ENCODE measurements at regions not wholly inside any gene's neighbourhood (a gene's known extent, or its start where the extent isn't known, plus 50 kb on each side); places are given as distances from the start of the nearest gene placed in this dataset.

- no peak for DNase-seq (ENCODE audit: low read depth, low spot score)
Observed at GRCh38 chr2:15731213-15731888, 139.7 kb downstream of the DDX1 start.

GRCh38 chr2:15731889-15732271 lies 140.2 kb downstream of the DDX1 start:
- no peak overlapping the region for H3K27ac ChIP-seq
- no peak for DNase-seq (ENCODE audit: low read depth, low spot score)

More at GRCh38 chr2:15731213-15731888, 139.7 kb downstream of the DDX1 start:
- no peak overlapping the region for H3K27ac ChIP-seq

GRCh38 chr2:15732341-15733077 lies 140.8 kb downstream of the DDX1 start:
- DNase-seq (ENCODE audit: low read depth, low spot score): no peak

GRCh38 chr2:15733867-15734673 lies 142.4 kb downstream of the DDX1 start:
- H3K27ac ChIP-seq: no peak overlapping the region
- DNase-seq (ENCODE audit: low read depth, low spot score): no peak

More at GRCh38 chr2:15732341-15733077, 140.8 kb downstream of the DDX1 start:
- no peak overlapping the region for H3K27ac ChIP-seq

- H3K27ac ChIP-seq: no peak overlapping the region
- no peak for DNase-seq (ENCODE audit: low read depth, low spot score)
Observed at GRCh38 chr2:15734674-15735483, 143.2 kb downstream of the DDX1 start.

- DNase-seq (ENCODE audit: low read depth, low spot score): no peak
- no peak overlapping the region for H3K27ac ChIP-seq
Observed at GRCh38 chr2:15735484-15736326, 144.0 kb downstream of the DDX1 start.

GRCh38 chr2:15736396-15737180 lies 144.9 kb downstream of the DDX1 start:
- no peak overlapping the region for H3K27ac ChIP-seq
- DNase-seq (ENCODE audit: low read depth, low spot score): no peak

GRCh38 chr2:15737314-15738224 lies 145.9 kb downstream of the DDX1 start:
- DNase-seq (ENCODE audit: low read depth, low spot score): no peak
- no peak overlapping the region for H3K27ac ChIP-seq

GRCh38 chr2:15738225-15738546 lies 146.5 kb downstream of the DDX1 start:
- no peak for DNase-seq (ENCODE audit: low read depth, low spot score)
- no peak overlapping the region for H3K27ac ChIP-seq

GRCh38 chr2:15738943-15739342 lies 147.3 kb downstream of the DDX1 start:
- H3K27ac ChIP-seq: no peak overlapping the region
- no peak for DNase-seq (ENCODE audit: low read depth, low spot score)

GRCh38 chr2:15744820-15745219 lies 153.2 kb downstream of the DDX1 start:
- no peak overlapping the region for H3K27ac ChIP-seq
- DNase-seq (ENCODE audit: low read depth, low spot score): no peak

GRCh38 chr2:15745350-15745749 lies 153.7 kb downstream of the DDX1 start:
- no peak overlapping the region for H3K27ac ChIP-seq
- DNase-seq (ENCODE audit: low read depth, low spot score): no peak

- no peak for DNase-seq (ENCODE audit: low read depth, low spot score)
- no peak overlapping the region for H3K27ac ChIP-seq
Observed at GRCh38 chr2:15745907-15746702, 154.4 kb downstream of the DDX1 start.

- DNase-seq (ENCODE audit: low read depth, low spot score): no peak
- H3K27ac ChIP-seq: no peak overlapping the region
Observed at GRCh38 chr2:15746703-15747550, 155.3 kb downstream of the DDX1 start.

- H3K27ac ChIP-seq: no peak overlapping the region
- DNase-seq (ENCODE audit: low read depth, low spot score): no peak
Observed at GRCh38 chr2:15747603-15748471, 156.2 kb downstream of the DDX1 start.
